SU-DHL-6 (cell line): ENCODE measurements at regions not wholly inside any gene's neighbourhood (a gene's known extent, or its start where the extent isn't known, plus 50 kb on each side); places are given as distances from the start of the nearest gene placed in this dataset.

ENCODE experiments used
- H2AFZ ChIP-seq: fragments of 200-600 bp; sonication (generic); 2 replicates; pipeline ENCODE4 v1.6.1; 2014; ENCODE audit warnings: low read depth, mild to moderate bottlenecking, moderate library complexity, mixed read lengths, antibody characterized with exemption, low read length; ENCODE audit not compliant: severe bottlenecking
- H3F3A ChIP-seq: fragments of 200-600 bp; shearing (Covaris generic); 2 replicates; pipeline ENCODE4 v1.6.0; 2016; ENCODE audit warnings: antibody characterized with exemption, mild to moderate bottlenecking; ENCODE audit not compliant: insufficient read depth
- H3K27ac ChIP-seq: fragments of 200-600 bp; sonication (generic); 2 replicates; pipeline ENCODE4 v1.5.1; 2016; ENCODE audit warnings: low read depth, mild to moderate bottlenecking, low read length, moderate library complexity, mixed read lengths
- H3K27me3 ChIP-seq: fragments of 200-600 bp; sonication (generic), shearing (Covaris generic); 2 replicates; pipeline ENCODE4 v1.6.0; 2014; ENCODE audit warnings: mild to moderate bottlenecking, low read length
- H3K36me3 ChIP-seq: fragments of 200-600 bp; sonication (generic); 2 replicates; pipeline ENCODE4 v1.6.1; 2014; ENCODE audit warnings: mild to moderate bottlenecking, low read length, mixed read lengths
- H3K4me2 ChIP-seq: fragments of 300-600, 200-600 bp; shearing (Covaris generic), sonication (generic); 2 replicates; pipeline ENCODE4 v1.6.0; 2014; ENCODE audit warnings: low read length, low read depth, mild to moderate bottlenecking; ENCODE audit not compliant: poor library complexity, severe bottlenecking
- H3K4me3 ChIP-seq: fragments of 200-600 bp; sonication (generic); 2 replicates; pipeline ENCODE4 v1.5.1; 2014; ENCODE audit warnings: antibody characterized with exemption, low read length, mild to moderate bottlenecking, mixed read lengths; ENCODE audit not compliant: insufficient read depth, poor library complexity, severe bottlenecking
- H3K79me2 ChIP-seq: fragments of 200-600 bp; sonication (generic); 2 replicates; pipeline ENCODE4 v1.6.1; 2014; ENCODE audit warnings: mild to moderate bottlenecking, low read length, moderate library complexity; ENCODE audit not compliant: insufficient read depth
- H3K9ac ChIP-seq: fragments of 200-600 bp; sonication (generic); 2 replicates; pipeline ENCODE4 v1.7.0; 2014; ENCODE audit warnings: mild to moderate bottlenecking, low read length
- H3K9me2 ChIP-seq: fragments of 200-600 bp; sonication (generic); replicated peaks from 2 replicates; pipeline ENCODE4 v1.6.1; 2014; ENCODE audit warnings: low read length; ENCODE audit not compliant: insufficient read depth
- H3K9me3 ChIP-seq: fragments of 200-600 bp; sonication (generic); 2 replicates; pipeline ENCODE4 v1.6.1; 2014; ENCODE audit warnings: low read length, mixed read lengths; ENCODE audit not compliant: insufficient read depth
- H4K20me1 ChIP-seq: fragments of 200-600 bp; sonication (generic); 2 replicates; pipeline ENCODE4 v1.6.1; 2014; ENCODE audit warnings: low read depth, mild to moderate bottlenecking, antibody characterized with exemption, low read length, moderate library complexity, mixed read lengths
- EZH2phosphoT487 ChIP-seq: fragments of 200-600 bp; sonication (generic), shearing (Covaris generic); conservative IDR thresholded peaks from 2 replicates; pipeline ENCODE4 v1.6.1; 2018; ENCODE audit warnings: mild to moderate bottlenecking, antibody characterized with exemption, low read length, moderate library complexity, mixed read lengths
- TF ChIP-seq, protein P1 (sequence below): fragments of 200-600 bp; sonication (generic); IDR thresholded peaks from one replicate; pipeline ENCODE4 v1.5.1; 2017; ENCODE audit warnings: antibody characterized with exemption, mild to moderate bottlenecking, low read length, moderate library complexity; ENCODE audit not compliant: insufficient read depth, poor library complexity, severe bottlenecking

GRCh38 chr12:124097701-124098100, 124.7 kb downstream of the ZNF664 start:
- Histone ChIP-seq H3F3A (no peaks in the 10 kb centered on the region), H3K27ac (no peak overlapping the region), H3K4me2 (no peak overlapping the region), H3K9ac (no peak overlapping the region), H3K27me3 (no peaks in the 10 kb centered on the region), H3K4me3 (no peak overlapping the region), H3K9me2 (no peaks in the 10 kb centered on the region), H3K9me3 (no peaks in the 10 kb centered on the region), H3K36me3 (no peaks in the 10 kb centered on the region), H3K79me2 (no peaks in the 10 kb centered on the region), H4K20me1 (no peaks in the 10 kb centered on the region), H2AFZ (no peak overlapping the region)
- no peak for TF ChIP-seq EZH2phosphoT487
- TF ChIP-seq, protein P1, sequence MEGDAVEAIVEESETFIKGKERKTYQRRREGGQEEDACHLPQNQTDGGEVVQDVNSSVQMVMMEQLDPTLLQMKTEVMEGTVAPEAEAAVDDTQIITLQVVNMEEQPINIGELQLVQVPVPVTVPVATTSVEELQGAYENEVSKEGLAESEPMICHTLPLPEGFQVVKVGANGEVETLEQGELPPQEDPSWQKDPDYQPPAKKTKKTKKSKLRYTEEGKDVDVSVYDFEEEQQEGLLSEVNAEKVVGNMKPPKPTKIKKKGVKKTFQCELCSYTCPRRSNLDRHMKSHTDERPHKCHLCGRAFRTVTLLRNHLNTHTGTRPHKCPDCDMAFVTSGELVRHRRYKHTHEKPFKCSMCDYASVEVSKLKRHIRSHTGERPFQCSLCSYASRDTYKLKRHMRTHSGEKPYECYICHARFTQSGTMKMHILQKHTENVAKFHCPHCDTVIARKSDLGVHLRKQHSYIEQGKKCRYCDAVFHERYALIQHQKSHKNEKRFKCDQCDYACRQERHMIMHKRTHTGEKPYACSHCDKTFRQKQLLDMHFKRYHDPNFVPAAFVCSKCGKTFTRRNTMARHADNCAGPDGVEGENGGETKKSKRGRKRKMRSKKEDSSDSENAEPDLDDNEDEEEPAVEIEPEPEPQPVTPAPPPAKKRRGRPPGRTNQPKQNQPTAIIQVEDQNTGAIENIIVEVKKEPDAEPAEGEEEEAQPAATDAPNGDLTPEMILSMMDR = no peak

GRCh38 chr12:124098101-124098757, 125.2 kb downstream of the ZNF664 start:
- Histone ChIP-seq H3K4me3 (no peak overlapping the region), H3K79me2 (no peaks in the 10 kb centered on the region), H3K4me2 (no peak overlapping the region), H3K27ac (no peak overlapping the region), H3K27me3 (no peaks in the 10 kb centered on the region), H4K20me1 (no peaks in the 10 kb centered on the region), H3F3A (no peaks in the 10 kb centered on the region), H2AFZ (no peak overlapping the region), H3K36me3 (no peaks in the 10 kb centered on the region), H3K9ac (no peak overlapping the region), H3K9me3 (no peaks in the 10 kb centered on the region), H3K9me2 (no peaks in the 10 kb centered on the region)
- TF ChIP-seq EZH2phosphoT487 = no peak
- TF ChIP-seq, protein P1 = no peak

- no peak overlapping the region for H3K4me3 ChIP-seq
- no peaks in the 10 kb centered on the region for H3K36me3 ChIP-seq
- no peaks in the 10 kb centered on the region for H3K27me3 ChIP-seq
- no peak overlapping the region for H3K27ac ChIP-seq
- H3F3A ChIP-seq = no peaks in the 10 kb centered on the region
- no peaks in the 10 kb centered on the region for H3K79me2 ChIP-seq
- no peaks in the 10 kb centered on the region for H4K20me1 ChIP-seq
- H3K9ac ChIP-seq = no peak overlapping the region
- H3K4me2 ChIP-seq = no peak overlapping the region
- H3K9me2 ChIP-seq = no peaks in the 10 kb centered on the region
- no peak for TF ChIP-seq EZH2phosphoT487
- TF ChIP-seq, protein P1 = no peak
- H2AFZ ChIP-seq = no peak overlapping the region
- H3K9me3 ChIP-seq = no peaks in the 10 kb centered on the region
These were observed 125.9 kb downstream of the ZNF664 start for GRCh38 chr12:124098887-124099286.
